Activated CD4-positive, alpha-beta T cell treated with anti-CD3 and anti-CD28 coated beads, Interleukin-2, amount 50 U/mL, for 48 hours (primary cell): ENCODE measurements at regions not wholly inside any gene's neighbourhood (a gene's known extent, or its start where the extent isn't known, plus 50 kb on each side); places are given as distances from the start of the nearest gene placed in this dataset.
"Not testable (repeated sequence)": the region's sequence is repeated elsewhere in the genome, so short reads cannot be mapped to it uniquely, and the experiment has no call there.

ENCODE experiments used
- DNase-seq, 2 experiments: peaks; one replicate each; pipeline ENCODE4 v3.0.0-alpha.2; 2020

DNA sequence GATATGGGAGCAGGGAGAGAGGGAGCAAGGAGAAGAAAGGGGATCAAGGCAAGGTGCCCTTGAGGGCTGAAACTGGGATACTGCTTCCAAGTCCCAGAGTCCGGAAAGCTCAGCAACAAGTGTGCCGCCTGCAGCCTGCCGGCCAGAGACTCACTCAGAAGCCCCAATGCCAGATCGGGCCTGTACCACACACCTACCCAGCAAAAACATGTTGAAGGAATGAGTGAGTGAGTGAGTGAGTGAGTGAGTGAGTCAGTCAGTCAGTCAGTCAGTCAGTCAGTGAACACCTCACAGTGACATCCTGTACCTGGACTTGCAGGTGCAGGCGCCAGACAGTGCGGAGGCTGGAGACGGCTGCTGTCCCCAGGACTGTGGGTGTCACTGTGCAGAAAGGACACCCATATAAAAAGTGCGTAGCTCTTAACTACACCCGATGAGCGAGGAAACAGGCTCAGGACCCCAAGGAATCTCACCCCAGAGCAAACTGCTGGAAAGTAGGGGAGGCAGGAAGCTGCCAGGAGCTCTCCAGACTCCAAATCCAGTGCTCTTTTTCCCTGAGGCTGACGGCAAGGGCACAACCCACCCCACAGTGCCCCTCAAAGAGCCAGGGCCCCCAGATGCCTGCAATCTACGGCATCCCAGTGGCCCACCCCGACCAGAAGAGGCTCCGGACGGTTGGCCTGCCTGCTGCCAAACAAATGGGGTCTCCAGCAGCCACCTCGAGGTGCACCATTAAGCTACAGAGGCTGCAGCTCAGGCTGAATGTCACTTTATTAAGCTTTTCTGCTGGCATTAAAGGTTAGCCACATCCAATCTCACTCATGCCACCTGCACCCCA is 261.7 kb downstream of the NPHP4 start:
- no peak for DNase-seq

DNA sequence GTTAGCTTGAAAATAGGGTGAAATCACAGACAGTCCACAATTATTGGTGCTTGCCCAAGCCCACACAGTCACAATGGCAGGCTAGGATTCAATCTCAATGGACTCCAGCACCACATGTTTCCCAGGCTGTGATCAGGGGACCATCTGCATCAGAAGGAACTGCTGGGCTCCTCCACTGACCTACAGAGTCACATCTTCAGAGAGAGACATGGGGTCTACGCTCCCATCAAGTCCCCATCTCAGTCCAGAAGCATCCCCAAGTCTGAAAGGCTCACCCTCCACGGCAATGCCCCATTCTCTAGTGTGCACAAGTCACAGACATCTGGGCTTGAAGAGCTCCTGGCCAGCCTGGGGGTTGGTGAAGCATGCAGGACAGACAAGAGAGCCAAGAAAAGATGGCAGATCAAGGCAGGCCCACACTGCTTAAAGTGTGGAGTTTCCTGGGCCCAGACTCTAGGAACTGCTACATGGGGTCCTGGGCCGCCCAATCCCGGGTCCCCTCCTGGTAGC is 262.5 kb downstream of the NPHP4 start:
- DNase-seq: no peak

DNA sequence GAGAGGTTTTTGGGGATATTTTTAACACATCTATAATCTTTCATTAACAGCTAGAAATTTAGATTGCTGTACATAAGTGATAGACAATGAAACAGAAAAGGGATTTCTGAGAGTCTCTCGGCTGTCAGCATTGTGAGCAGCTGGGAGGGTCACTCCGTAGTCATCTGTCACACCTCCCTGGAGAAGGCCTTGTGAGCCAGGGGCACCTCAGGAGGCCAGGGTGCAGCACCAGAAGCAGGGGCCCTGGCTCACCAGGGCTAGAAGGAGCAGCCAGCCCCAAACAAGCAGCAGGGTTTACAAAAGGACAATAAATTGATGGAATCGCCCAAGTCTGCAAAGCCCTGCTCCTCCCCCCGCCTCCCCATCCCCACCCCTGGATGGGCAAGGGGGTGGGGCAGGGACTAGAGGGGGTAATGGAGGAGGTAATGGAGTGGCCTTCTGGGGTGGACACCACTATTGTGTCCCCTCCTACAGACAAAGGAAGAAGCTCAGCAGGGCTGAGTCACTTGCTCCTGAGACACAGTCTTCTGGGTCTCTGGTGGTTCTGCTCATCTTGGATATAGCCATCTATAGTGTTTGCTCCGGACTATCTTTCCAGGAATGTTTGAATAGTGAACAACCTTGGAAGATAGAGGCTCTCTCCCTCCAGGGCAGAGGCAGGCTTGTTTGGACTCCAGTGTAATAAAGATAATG is 263.4 kb downstream of the NPHP4 start:
- no peak for DNase-seq

DNA sequence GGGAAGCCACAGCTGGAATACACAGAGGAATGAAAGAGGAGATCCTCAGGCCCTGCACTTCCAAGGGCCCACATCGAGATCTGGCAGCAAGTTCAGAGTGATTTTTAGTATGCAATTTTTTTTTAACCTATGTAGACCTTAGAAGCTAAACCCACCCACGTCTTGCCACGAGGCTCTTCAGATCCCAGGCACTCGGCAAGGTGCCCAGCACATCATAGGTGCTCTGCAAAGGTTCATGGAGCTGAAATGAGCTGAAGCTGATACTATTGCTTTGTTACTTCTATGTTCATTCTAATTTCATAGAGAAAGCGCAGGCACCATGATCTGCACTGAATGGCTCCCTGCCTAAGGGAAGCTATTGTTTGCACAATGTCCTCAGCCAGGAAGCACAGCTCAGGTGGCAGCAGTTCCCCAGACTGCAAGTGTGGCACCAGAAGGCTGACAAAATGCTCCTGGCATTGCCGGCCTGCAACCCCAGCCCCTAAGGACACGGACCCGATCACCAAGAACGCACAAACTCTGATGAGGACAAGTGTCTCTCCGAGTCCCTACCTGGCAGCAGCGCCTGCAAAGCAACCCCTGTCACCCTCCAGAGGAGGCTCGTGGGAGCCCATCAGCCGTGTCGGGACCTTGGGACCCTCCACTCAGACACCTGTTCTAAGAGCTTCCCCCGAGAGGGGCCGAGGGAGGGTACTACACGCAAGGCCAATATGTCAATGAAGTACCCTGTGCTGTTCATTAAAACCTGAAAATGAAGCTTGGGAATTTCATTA is 264.2 kb downstream of the NPHP4 start:
- no peak for DNase-seq

DNA sequence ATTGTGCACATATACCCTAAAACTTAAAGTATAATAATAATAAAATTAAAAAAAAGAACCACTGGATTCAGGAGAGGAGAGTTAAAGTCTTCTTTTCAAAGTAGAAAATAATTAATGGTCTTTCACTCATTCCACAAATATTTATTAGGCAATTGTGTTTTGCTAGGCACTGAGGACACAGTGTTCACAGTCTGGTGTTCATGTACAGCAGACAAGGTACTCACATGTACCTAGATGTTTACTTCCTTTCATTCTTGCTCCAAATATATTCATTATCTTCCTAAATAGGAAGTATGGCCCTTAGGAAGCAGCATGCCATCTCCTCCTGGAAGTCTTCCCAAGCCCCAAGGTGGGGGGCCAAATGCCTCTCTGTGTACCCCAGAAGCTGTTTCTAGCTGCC is 265.0 kb downstream of the NPHP4 start:
- no peak for DNase-seq

DNA sequence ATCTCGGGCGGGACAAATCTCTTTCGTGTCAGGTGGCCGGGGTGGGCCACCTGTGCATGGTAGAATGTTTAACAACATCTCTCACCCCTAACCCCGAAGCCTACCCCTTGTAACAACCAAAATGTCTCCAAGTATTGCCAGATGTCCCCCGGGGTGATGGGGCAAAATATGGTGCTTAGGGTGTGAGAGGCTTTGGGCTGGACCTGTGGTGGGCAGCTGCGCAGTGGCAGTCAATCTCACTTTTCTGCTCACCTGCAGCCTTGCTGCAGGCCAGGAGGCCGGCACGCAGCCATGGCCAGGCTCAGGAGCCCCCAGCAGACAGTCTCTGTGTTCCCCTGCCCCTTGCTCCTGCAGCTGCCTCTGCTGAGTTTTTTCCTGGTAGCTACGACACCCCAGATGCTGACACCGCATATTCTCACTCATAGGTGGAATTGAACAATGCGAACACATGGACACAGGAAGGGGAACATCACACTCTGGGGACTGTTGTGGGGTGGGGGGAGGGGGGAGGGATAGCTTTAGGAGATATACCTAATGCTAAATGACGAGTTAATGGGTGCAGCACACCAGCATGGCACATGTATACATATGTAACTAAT is 265.5 kb downstream of the NPHP4 start:
- not testable (repeated sequence) for DNase-seq

DNA sequence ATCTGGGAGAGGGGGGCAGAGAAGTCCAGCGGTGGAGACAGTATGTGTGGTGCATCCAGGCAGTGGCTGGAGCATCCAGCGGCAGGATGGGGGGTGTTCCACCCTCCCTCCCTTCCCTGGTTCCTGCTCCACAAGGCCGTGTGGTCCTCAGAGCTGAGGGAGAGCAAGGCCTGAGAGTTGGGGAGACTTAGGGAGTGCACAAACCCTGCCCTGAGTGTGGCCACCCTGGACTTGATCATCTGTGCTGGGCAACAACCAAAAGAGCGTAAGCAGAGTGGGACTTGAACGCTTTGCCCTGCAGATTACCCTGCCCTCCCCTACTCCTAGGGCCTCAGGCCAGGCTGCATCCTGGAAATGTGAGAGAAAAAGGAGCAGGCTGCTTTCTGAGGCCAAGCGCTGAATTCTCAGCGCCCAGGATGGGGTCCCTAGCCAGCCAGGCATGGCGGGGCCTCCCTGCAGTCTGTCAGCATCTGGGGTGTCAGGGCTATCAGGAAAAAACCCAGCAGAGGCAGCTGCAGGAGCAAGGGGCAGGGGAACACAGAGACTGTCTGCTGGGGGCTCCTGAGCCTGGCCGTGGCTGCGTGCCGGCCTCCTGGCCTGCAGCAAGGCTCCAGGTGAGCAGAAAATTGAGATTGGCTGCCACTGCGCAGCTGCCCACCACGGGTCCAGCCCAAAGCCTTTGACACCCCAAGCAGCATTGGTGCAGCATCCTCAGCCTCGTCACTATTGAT is 266.2 kb downstream of the NPHP4 start:
- DNase-seq: no peak

DNA sequence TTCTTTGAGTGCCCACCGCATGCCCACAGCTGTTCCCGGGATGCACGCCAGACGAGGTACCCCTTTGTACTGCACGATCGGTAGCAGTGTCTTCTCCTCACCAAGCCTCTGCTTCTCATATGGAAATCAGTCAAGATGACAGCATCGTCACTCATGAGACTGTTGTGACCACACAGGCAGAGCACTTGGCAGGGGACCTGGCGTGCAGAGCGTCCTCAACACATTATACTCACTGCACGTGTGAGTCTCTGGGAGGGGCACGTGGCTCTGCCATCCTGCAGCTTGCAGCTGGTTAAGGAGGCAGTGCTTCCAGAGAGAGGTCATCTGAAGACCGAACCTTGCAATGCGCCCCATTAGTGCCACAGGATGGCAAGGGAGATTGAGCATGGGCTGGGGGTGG is 266.8 kb downstream of the NPHP4 start:
- DNase-seq: no peak

DNA sequence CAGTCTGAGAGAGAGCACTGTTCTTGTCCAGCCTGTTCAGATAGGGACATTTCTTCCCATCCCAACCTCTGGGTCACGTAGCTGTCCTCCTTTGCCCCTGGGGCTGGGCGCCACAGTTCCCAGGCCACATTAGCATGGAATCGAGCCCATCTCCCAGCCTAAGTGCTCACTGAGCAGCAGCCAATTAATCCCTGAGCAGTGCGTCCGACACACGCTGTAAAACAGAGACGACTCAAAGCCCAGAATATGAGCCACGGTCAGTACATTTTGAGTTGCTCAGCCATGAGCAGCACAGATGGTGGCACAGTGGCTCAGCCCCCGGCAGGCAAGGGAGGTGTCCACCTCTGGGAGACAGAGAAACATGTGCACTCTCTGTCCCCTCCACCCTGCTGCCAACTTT is 267.4 kb downstream of the NPHP4 start:
- no peak for DNase-seq

DNA sequence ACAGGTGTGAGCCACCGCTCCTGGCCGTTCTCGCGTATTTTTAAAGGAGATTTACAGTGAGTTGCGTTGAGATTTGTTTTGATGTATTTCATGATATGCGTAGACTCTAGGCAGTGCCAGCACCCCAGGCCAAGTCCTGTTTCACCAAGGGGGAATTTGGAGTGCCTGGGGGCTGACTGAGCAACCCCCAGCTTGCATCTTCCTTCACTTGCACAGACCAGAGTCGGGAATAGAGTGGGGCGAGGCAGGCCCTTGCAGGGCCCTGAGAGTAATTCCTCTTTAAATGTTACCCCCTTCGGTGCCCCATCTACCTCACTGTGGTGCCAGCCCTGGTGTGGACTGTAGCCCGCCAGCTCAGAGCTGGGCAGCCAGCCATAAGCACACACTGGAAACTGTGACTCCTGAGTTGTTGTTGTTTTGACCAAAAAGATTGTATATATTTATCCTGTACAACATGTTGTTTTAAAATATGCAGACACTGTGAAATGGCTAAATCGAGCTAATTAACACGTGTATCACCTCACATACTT is 269.5 kb downstream of the NPHP4 start:
- DNase-seq: no peak

DNA sequence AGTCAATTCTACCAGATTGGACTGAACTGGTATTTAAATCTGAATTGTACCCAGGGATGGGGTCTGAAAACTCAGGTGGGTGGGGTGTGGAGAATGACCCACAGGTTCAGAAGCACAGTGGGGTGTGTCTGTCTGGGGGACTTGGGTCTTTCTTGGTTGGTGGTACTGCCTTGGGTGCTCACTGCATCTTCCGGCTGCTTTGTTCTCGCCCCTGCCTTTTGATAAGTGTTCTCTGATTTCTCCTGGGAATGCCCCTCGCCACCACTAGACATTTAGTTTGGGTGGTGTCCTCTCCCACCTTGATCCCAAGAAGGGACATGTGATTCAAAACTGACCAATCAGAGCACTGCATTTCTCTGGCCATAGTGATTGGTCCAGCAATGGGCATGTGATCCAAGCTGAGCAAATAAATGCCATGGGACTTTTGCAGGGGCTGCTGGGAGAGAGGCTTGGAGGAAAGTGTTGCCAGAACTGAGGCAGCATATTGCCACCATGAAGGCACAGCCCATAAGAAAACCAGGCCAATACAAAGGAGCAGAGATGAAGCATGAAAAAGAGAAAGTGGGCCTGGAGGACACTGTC is 270.5 kb downstream of the NPHP4 start:
- DNase-seq: no peak

DNA sequence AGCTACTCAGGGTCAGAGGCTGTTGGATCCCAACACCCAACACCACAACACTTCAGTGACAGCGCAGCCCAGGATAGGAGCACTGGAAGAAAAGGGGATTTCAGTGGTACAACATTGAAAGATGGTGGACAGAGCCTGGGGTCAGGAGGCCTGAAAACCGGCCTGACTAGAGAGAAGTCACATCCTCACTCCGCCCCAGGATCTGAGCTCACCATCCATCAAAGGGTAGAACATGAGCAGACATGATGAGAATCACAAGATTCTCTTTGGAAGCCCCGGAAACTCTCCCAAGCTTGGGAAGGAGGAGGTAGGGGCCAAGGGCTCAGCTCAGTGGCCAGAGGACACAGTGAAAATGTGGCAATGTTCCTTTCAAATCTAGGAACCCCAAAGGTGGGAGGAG is 271.3 kb downstream of the NPHP4 start:
- DNase-seq: no peak

DNA sequence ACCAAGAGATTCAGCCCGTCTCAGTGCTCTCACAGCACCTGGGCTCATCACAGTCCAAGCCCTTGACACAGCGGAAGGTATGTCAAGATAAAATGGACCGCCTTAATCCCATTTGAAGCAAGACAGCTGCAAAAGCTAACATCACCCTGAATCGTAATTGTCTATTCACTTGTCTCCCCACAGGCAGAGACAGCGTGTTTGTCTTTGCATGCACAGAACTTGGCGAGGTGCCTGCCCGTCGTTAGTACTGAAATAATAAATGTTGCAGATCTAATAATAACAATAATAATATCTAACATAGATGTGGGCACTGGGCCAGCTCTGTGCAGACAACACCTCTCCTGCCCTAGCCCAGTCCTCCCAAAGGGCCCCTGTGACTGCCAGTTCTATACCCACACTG is 271.7 kb downstream of the NPHP4 start:
- no peak for DNase-seq

DNA sequence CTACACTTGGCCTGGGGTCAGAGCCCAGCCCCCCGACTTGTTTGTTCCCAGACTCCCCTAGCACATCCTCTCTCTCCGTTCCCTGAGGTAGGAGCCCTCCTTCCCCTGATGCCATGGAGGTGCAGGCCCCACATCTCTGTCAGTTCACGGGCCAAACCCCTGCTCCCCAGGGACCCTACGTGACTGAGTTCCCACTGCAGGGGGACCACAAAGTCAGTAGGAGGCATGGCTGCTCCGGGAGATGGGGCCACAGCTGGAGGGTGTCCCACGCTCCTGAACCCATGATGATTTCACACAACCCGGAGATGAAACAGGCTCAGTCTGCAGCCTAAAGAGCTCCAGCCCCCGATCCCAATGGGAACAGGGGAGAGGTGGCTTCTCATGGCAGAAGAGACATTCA is 272.2 kb downstream of the NPHP4 start:
- DNase-seq: no peak

DNA sequence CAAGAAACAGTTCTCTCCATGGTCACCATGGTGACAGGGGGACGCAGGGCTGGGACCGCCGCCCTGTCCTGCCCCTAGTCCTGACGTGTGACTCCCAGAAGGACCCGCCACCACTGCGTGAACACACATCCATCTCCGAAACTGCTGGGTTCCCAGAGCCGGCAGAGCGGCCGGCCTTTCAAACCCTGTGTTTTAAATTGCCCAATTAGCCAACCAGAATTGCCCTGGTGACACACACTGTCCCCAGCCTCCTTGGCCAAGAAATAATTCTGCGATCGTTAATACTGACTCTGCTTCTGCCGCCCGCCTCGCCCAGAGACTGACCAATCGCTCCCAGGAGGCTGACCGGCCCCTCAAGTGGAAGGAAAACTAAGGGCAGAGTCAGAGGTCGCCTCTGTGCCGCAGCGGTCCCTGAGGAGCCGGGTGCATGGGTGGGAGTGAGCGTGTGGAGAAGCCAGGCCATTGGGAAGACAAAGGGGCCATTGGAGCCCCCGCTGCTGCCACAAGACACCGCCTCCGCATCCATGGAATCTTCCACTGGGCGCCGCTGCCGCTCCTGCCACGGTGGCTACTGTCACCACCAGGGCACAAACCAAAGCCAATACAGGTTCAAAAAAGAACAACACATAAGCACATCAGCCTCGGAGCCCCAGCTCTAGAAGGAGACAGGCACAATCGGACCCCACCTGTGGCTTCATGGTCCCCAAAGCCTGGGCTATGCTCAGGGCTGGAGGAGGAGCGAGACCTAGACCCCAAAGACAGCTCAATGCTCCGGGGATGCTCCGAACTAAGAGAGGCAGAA is 273.2 kb downstream of the NPHP4 start:
- DNase-seq: no peak

DNA sequence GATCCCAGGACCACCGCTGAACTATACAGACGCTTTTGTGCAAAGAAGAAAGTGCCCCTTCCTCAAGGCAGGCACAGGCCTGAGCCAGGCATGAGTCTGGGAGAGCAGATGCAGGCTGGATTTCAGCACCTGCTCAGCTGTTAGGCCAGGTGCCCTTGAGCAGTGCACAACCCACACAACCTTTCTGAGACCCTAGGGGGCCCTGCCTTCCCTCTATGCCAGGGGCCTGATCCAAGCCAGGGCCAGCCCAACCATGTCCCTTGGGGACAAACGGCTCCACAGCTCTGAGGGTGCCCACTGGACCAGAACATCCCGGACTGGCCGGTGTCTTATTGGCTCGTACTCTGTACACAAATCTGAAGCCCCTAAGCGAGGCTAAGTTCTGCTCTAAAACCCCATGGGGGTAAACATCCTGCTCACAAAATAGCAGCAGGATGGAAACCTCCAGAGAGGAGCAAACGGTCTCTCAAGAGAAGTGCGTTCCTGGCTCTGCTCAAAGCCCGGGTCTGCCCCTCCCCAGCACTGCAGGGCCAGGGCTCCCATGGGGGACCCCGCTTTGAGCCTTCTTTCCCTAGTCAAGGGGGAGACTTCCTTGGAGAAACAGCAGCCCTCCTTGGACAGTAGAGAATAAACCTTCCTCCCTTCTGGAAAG is 275.1 kb downstream of the NPHP4 start:
- no peak for DNase-seq

DNA sequence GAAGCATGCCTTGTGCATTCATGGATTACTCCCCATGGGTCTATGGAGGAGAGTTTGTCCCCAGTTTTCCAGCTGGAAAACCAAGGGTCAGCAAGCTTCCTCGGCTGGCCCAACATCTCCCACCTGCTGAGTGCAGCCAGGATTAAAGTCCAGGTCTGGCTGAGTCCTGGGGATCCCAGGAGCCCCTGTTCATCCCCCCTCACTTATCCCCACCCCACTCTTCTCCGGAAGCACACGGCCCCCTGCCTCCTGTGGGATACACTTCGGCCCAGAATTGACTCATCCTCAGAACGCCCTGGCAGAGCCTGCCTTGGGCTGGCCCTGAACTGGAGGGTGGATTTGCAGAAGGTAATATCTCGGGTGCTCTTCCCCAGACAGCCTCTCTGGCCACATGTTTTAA is 276.1 kb downstream of the NPHP4 start:
- DNase-seq: no peak

DNA sequence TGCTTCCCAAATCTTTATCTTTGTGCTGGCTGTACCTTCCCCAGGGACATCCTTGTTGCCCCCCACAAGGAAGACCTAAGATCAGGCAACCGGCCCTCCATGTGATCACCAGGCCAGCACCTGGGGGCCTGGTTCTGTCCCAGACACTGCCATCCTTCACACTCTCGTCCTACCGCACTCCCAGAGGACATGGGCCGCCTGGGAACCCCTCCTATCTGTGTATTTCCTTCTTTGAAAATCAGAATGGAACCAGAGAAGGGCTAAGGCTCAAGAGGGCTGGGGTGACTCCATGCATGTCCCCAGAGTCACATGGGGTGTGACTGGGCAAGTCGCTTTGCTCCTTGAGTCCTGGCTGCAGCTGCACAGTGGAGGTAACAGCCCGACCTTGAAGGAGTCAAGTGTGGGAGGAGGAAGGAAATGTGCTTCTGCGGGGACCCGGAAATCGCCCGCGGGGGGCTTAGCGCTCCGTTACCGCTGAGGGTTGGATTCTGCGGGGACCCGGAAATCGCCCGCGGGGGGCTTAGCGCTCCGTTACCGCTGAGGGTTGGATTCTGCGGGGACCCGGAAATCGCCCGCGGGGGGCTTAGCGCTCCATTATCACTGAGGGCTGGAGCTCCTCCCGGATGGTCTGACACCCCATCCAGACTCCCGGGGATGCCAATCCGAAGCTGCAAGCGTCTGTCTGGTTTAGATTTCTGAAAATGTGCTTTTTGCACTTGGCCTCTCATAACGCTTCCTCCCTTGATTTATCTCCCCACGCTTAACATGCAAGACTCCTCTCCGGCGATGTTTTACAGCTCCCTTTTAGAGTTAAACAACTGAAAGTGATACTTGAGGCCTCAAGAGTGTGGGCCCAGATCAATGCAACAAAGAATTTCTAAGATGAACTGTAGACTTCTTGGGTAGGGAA is 278.9 kb downstream of the NPHP4 start:
- DNase-seq: no peak

DNA sequence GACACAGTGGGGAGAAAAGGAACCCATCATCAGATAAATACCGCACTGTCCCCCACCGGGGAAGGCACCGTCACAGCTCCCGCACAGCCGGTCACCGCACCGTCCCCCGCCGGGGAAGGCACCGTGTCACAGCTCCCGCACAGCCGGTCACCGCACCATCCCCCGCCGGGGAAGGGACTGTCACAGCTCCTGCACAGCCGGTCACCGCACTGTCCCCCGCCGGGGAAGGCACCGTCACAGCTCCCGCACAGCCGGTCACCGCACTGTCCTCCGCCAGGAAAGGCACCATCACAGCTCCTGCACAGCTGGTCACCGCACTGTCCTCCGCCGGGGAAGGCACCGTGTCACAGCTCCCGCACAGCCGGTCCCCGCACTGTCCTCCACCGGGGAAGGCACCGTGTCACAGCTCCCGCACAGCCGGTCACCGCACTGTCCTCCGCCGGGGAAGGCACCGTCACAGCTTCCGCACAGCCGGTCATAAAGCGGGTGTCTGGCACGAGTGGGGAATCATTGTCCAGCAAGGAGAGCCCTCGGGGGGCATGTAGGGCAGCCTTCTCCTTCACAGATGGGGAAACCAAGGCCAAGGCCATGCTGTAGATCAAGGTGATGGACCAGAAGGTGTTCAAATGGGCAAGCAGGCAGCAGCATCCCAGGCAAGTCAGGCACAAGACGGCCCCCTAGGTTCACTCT is 280.1 kb downstream of the NPHP4 start:
- no peak for DNase-seq
